COLO668 (cell line): ENCODE measurements at regions not wholly inside any gene's neighbourhood (a gene's known extent, or its start where the extent isn't known, plus 50 kb on each side); places are given as distances from the start of the nearest gene placed in this dataset.

Experiments used
- DNase-seq: peaks from one replicate; lab custom pipeline; 2025; ENCODE audit not compliant: unreplicated experiment; lab: John Stamatoyannopoulos, UW

DNA sequence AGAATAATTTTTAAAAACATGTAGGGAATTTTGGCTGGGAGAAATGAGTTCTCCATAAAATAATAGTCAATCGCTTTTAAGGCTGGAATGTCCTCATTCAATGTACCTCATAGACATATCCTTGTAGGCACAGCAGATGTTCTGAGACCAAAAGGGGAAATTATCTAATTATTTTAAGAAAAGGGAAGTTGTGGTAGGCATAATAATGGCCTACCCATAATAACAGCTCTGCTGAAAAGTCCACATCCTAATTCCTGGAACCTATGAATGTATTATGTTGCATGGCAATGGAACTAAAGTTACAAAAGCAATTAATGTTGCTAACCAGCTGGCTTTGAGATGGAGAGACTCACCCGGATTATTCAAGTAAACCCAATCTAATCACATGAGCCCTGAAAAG lies 216.1 kb downstream of the TRIM36 start:
- no peak for DNase-seq

GRCh38 chr5:114952876-114953275 lies 216.8 kb downstream of the TRIM36 start:
- DNase-seq: no peak

DNA sequence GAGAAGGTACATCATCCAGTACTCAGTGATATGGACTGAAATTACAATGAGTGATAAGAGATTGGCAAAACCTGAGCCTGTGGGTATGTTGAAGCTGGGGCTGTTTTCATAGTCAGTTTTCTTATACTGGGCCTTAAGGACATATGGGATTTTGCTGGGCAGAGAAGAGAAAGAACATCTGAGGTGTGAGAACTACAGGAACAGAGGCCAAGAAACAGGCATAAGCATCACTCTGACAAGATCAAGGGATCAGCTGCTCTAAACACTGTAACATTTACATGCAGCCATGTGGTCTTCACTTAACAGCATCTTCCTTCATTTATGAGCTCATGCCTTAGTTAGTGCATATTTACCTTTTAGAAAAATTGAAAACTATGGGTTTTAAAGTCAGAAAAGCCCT lies 220.0 kb downstream of the TRIM36 start:
- DNase-seq: no peak

DNA sequence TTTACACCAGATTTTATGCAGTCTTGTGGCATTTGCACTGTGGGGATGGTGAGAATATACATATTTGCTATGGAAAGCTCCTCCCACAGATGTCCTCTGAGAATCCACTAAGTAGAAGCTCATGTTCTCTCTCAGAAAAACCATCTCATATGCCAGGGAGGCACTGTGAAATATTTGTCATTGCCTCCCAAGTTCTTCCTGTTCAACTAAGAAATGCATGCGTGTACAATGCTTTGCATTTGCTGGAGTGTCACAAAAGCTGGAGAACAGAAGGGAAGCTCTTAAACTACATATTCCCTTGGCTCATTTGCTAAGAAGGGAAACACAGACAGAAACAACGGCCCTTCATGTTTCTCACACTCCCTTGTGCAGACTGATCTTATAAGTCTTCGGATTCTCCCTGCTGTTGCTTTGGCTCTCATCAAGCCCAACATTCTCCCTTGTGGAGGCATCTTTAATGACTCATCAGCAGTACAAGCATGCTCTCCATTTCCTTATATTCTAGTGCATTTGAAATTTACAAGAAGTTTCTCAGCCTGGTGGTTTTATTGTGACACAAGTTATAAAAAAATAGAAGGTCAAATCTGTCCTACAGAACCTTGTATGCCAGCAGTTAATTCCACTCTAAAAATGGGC lies 220.6 kb downstream of the TRIM36 start:
- no peak for DNase-seq

DNA sequence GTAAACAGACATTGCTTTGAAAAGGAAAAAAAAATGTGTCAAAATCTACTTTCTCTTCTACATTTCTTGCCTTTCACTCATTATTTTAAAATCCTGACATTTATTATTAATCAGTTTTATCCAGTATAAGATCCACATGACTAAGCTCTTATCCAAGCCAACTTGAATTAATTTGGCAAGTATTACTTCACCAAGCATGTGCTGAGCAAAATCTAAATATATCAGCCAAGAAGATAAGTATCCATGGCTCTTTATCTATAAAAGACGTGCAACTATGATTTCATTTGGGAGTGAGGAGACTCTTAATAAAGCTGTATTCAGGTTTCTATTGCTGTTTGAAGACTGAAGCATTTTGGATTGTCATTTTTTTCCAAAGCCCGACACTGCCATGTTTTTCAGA lies 221.3 kb downstream of the TRIM36 start:
- DNase-seq: no peak

DNA sequence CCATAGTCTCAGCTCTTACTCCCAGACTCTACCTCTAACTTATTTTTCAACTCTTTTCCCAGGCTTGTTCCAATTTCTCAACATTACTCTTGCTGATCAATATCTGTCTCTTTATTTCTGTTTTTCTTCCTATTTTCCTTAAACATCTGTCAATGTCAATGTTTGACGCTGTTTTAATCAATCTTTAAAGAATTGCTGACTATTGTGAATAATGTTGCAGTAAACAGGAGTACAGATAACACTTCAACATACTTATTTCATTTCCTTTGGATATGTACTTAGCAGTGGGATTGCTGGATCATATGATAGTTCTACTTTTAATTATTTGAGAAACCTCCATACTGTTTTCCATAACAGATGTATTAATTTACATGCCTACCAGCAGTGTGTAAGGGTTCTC lies 229.0 kb downstream of the TRIM36 start:
- no peak for DNase-seq

DNA sequence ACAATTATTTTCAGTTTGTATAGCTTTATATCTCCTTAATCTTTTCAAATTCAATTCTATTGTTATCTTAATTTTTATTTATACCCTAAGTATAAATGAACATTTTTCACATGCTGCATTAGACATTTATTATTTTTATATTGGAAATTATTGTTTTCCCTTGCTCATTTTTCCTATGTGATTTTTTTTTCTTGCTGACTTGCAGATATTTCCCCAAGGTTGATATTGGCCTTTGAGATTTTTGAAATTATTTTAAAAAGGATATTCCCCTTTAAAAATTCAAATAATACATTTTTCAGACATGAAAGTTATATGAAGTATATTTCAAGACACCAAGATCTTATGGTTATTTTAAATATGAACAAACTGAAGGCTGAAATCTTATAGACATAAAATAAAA lies 234.2 kb downstream of the TRIM36 start:
- no peak for DNase-seq

- DNase-seq: no peak
These were observed 240.9 kb downstream of the TRIM36 start for GRCh38 chr5:114928644-114929462.

DNA sequence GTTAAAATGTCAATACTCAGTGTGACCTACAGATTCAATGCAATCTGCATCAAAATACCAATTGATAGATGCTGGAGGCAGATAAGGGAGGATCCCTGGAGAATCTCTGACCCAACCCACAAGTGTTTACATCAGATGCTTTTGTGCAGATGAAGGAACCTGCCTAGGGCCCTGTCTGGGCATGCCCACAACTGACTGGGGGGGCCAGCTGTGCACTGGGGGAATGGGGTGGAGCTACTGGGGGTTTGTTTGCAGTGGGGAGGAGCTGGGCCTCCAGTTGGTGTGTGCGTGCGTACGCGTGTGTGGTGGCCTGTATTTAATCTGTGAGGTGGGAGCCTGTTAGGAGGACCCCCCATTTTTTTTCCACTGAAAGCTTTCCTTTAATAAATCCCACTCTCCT lies 244.9 kb downstream of the TRIM36 start:
- DNase-seq: no peak

- DNase-seq: no peak
These were observed 257.4 kb downstream of the TRIM36 start for GRCh38 chr5:114912189-114912920.

DNA sequence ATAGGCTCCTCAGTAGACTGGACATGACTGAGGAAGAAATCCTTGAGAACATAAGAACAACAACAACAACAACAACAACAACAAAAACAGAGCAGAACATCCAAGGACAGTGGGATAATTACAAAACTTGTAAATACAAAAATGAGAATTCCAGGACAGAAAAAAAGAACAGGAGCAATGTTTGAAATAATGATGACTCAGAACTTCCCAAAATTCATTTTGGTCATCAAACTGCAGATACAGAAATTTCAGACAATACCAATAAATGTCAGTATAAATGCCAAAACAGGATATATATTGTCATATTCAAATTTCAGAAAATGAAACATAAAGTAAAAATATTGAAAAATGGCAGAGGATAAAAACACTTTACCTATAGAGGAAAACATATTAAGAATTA lies 259.0 kb downstream of the TRIM36 start:
- no peak for DNase-seq

GRCh38 chr5:114909424-114909823 lies 260.3 kb downstream of the TRIM36 start:
- DNase-seq: no peak

DNA sequence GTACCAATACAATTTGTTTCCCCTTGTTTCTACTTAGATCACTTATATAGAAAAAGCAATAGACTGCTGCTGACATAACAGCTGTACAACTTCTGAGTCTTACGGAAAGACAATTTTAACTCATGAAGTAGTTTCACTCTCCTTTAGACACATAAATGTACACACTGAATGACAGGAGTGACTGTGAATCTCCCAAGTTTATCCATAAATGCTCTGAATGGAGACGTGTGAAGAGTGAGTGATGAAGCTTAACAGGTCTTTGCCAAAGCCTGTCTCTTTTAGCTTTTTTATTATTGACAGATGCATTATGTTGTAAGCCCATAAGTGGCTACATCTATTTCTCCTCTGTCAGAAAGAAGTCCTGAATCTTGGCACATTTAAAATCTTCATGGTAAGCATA lies 265.9 kb downstream of the TRIM36 start:
- DNase-seq: no peak

DNA sequence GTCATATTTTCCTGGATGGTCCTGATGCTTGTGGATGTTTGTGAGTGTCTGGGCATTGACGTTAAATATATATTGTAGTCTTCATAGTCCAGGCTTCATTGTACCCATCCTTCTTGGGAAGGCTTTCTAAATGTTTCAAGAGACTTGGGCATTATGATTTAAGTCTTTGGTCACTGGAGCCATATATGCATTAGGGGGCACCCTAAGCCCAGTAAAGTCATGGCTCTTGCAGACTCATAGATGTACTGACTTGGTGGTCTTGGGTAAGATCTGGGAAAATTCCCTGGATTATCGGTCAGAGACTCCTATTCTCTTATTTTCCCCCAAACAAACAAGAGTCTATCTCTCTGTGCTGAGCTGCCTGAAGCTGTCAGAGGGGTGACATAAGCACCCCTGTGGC lies 271.1 kb downstream of the TRIM36 start:
- no peak for DNase-seq

GRCh38 chr5:114883675-114884074 lies 286.0 kb downstream of the TRIM36 start:
- DNase-seq: no peak

DNA sequence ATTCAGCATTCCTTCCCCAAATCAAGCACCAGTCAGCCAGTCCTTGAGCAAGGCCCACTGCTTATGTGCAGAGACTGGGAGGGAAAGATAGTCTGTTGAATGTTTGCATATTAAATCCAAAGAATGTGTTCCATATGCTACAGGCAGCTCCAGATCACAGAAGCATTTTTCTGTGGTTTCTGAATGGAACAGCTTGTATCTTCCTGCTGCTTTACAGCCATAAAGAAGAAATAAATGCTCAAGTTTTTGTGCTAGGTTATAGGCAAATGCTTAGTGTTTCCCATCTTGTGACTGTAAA lies 310.3 kb downstream of the TRIM36 start:
- DNase-seq: no peak

- DNase-seq: no peak
These were observed 310.9 kb downstream of the TRIM36 start for GRCh38 chr5:114858665-114859437.

GRCh38 chr5:114857941-114858551 lies 311.7 kb downstream of the TRIM36 start:
- peak; percentile 8 for DNase-seq

DNA sequence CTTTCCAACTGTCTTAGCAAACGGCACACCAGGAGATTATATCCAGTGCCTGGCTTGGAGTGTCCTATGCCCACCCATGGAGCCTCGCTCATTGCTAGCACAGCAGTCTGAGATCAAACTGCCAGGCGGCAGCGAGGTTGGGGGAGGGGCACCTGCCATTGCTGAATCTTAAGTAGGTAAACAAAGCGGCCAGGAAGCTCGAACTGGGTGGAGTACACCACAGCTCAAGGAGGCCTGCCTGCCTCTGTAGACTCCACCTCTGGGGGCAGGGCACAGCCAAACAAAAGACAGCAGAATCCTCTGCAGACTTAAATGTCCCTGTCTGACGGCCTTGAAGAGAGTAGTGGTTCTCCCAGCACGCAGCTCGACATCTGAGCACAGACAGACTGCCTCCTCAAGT lies 325.0 kb downstream of the TRIM36 start:
- peak; percentile 0 for DNase-seq

- DNase-seq: no peak
These were observed 330.3 kb downstream of the TRIM36 start for GRCh38 chr5:114839360-114839759.

DNA sequence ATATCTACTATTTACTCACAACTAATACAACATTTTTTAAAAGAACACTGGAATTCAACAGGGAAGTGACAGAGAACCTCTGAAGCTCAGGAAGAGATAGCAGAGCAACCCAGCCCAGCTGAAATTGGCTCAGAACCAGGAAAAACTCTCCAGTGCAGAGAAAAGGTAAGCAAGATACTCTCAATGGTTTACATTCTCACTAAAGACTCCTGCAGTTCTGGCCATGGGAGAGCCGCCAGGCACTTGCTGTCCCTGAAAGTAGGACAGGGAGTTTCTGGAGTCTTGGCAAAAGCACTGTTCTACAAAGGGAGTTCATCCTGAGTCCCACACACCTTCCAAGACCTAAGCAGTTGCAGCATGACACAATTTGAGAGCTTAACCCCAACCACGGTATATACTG lies 330.8 kb downstream of the TRIM36 start:
- DNase-seq: no peak
